Neuronal stem cell (in vitro differentiated cells): ENCODE measurements at regions not wholly inside any gene's neighbourhood (a gene's known extent, or its start where the extent isn't known, plus 50 kb on each side); places are given as distances from the start of the nearest gene placed in this dataset.

Experiments
- DNase-seq: peaks from one replicate; pipeline ENCODE4 v3.0.0-alpha.2; 2013; ENCODE audit warnings: low spot score
- H2AFZ ChIP-seq: one replicate; pipeline ENCODE4 v1.6.1; 2013; ENCODE audit warnings: mild to moderate bottlenecking, low read length, inconsistent platforms
- H2AK5ac ChIP-seq: 2 replicates; pipeline ENCODE4 v1.6.1; 2013; ENCODE audit warnings: low read depth, mild to moderate bottlenecking, inconsistent platforms, low read length, moderate library complexity, mixed read lengths
- H2BK120ac ChIP-seq: 2 replicates; pipeline ENCODE4 v1.6.1; 2013; ENCODE audit warnings: low read depth, mild to moderate bottlenecking, inconsistent platforms, low read length, moderate library complexity, mixed read lengths
- H2BK12ac ChIP-seq: one replicate; pipeline ENCODE4 v1.6.1; 2013; ENCODE audit warnings: low read length, inconsistent platforms
- H2BK15ac ChIP-seq: 2 replicates; pipeline ENCODE4 v1.6.1; 2013; ENCODE audit warnings: mild to moderate bottlenecking, low read length, inconsistent platforms, mixed read lengths
- H2BK5ac ChIP-seq: one replicate; pipeline ENCODE4 v1.6.1; 2013; ENCODE audit warnings: inconsistent platforms, mild to moderate bottlenecking, low read length, moderate library complexity
- H3K14ac ChIP-seq: one replicate; pipeline ENCODE4 v1.6.1; 2013; ENCODE audit warnings: low read length, inconsistent platforms
- H3K18ac ChIP-seq: 2 replicates; pipeline ENCODE4 v1.6.1; 2013; ENCODE audit warnings: low read length, inconsistent platforms
- H3K23ac ChIP-seq: 2 replicates; pipeline ENCODE4 v1.6.1; 2013; ENCODE audit warnings: low read depth, mild to moderate bottlenecking, mixed read lengths, low read length, inconsistent platforms; ENCODE audit not compliant: poor library complexity
- H3K27ac ChIP-seq: replicated peaks from 3 replicates; pipeline ENCODE4 v1.5.1; 2013; ENCODE audit warnings: low read length, inconsistent platforms
- H3K27me3 ChIP-seq, 3 experiments: 2 replicates each; pipeline ENCODE4 v1.6.1; 2013; ENCODE audit warnings: low read length in 3 of 3, mild to moderate bottlenecking in 2 of 3, inconsistent platforms in 1 of 3, low read depth in 1 of 3, mixed read lengths in 1 of 3, moderate library complexity in 1 of 3; ENCODE audit not compliant: control insufficient read depth in 3 of 3, insufficient read depth in 3 of 3
- H3K36me3 ChIP-seq, 2 donors: replicated peaks in 1 of 2; 2 replicates each; pipeline ENCODE4 v1.6.1; 2013; ENCODE audit warnings: low read length in 2 of 2; ENCODE audit not compliant: control insufficient read depth in 2 of 2, insufficient read depth in 2 of 2
- H3K4ac ChIP-seq: 2 replicates; pipeline ENCODE4 v1.6.1; 2013; ENCODE audit warnings: inconsistent platforms, mild to moderate bottlenecking, low read length, moderate library complexity
- H3K4me1 ChIP-seq, 2 donors: 1 replicate in 1 of 2; 2 replicates in 1 of 2; pipeline ENCODE4 v1.6.1; 2013; ENCODE audit warnings: low read length in 2 of 2, low read depth in 1 of 2; ENCODE audit not compliant: control insufficient read depth in 2 of 2, insufficient read depth in 1 of 2
- H3K4me2 ChIP-seq: one replicate; pipeline ENCODE4 v1.6.1; 2013; ENCODE audit warnings: mild to moderate bottlenecking, low read length, inconsistent platforms; ENCODE audit not compliant: insufficient read depth, poor library complexity, severe bottlenecking
- H3K4me3 ChIP-seq, 2 donors: 2 replicates each; pipeline ENCODE4 v1.5.1; 2013; ENCODE audit warnings: low read length in 2 of 2, mild to moderate bottlenecking in 2 of 2, inconsistent platforms in 1 of 2, moderate library complexity in 1 of 2
- H3K79me1 ChIP-seq: one replicate; pipeline ENCODE4 v1.6.1; 2013; ENCODE audit warnings: low read depth, mild to moderate bottlenecking, inconsistent platforms, low read length, moderate library complexity
- H3K9ac ChIP-seq: one replicate; pipeline ENCODE4 v1.6.1; 2013; ENCODE audit warnings: mild to moderate bottlenecking, low read depth, low read length, inconsistent platforms; ENCODE audit not compliant: poor library complexity
- H3K9me3 ChIP-seq, 2 donors: replicated peaks in 1 of 2; 2 replicates each; pipeline versions ENCODE3 to v1.6.1; 2013; ENCODE audit warnings: low read length in 2 of 2, mild to moderate bottlenecking in 2 of 2, inconsistent platforms in 1 of 2, low read depth in 1 of 2, mixed read lengths in 1 of 2, moderate library complexity in 1 of 2; ENCODE audit not compliant: control insufficient read depth in 2 of 2, insufficient read depth in 1 of 2
- H4K8ac ChIP-seq: one replicate; pipeline ENCODE4 v1.6.1; 2013; ENCODE audit warnings: low read depth, mild to moderate bottlenecking, inconsistent platforms, low read length, moderate library complexity
- H4K91ac ChIP-seq: one replicate; pipeline ENCODE4 v1.6.1; 2013; ENCODE audit warnings: low read length, low read depth, mild to moderate bottlenecking, inconsistent platforms; ENCODE audit not compliant: poor library complexity
- WGBS, 2 donors: extraction: QIAGEN DNeasy Blood & Tissue Kit; methylation state at CpG; one replicate each; pipeline ENCODE4 v1.1.7; 2013; ENCODE audit warnings: missing lambda C conversion rate in 2 of 2, mixed read lengths in 1 of 2; ENCODE audit not compliant: insufficient read length in 2 of 2, insufficient replicate concordance in 1 of 2; ENCODE audit errors: extremely low coverage in 2 of 2; 5-methylcytosine and 5-hydroxymethylcytosine counted together

- DNase-seq = no peak
- H3K23ac ChIP-seq = no peak overlapping the region
- H4K91ac ChIP-seq = no peak overlapping the region
- no peak overlapping the region for H3K27ac ChIP-seq
- H3K14ac ChIP-seq = no peak overlapping the region
- no peak overlapping the region for H3K4ac ChIP-seq
- no peak overlapping the region for H3K4me2 ChIP-seq
- no peak overlapping the region for H2BK120ac ChIP-seq
- no peaks in the 10 kb centered on the region for H3K36me3 ChIP-seq
- H2AK5ac ChIP-seq = no peak overlapping the region
- no peak overlapping the region for H2BK5ac ChIP-seq
- H3K27me3 ChIP-seq = no peaks in the 10 kb centered on the region
- H3K18ac ChIP-seq = no peak overlapping the region
- no CpG with 5 or more reads among the region's 4 CpGs for WGBS, 2 donors
- no peak overlapping the region for H3K4me3 ChIP-seq
- no peaks in the 10 kb centered on the region for H3K9me3 ChIP-seq
- H3K4me1 ChIP-seq = no peaks in the 10 kb centered on the region
- H2BK15ac ChIP-seq = no peak overlapping the region
- no peaks in the 10 kb centered on the region for H3K79me1 ChIP-seq
- H4K8ac ChIP-seq = no peak overlapping the region
- no peak overlapping the region for H3K9ac ChIP-seq
- H2BK12ac ChIP-seq = no peak overlapping the region
- no peak overlapping the region for H2AFZ ChIP-seq
These were observed 1273.5 kb upstream of the CRIM1 start for GRCh38 chr2:35082072-35082471.

DNA sequence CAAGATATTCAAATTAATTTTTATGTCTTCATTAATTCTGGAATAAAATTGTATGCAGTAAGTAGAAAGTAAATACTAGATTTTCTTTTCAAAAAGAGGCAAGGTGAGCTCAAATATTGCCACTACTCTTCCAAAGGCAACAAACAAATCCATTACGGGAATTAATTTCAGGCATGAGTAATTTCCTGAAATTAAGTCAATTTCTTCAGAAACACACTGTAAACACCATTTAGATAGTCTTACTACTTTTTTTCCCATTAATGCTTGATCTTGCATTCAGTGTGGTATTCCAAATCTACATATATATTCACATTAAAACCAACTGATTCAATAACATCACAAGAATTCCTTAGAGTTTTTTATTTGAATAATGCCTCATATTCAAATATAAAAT, 1274.0 kb upstream of the CRIM1 start:
- Histone ChIP-seq H4K91ac (no peak overlapping the region), H2AFZ (no peak overlapping the region), H3K79me1 (no peaks in the 10 kb centered on the region), H4K8ac (no peak overlapping the region), H2BK5ac (no peak overlapping the region), H3K4me2 (no peak overlapping the region), H3K9me3 (no peaks in the 10 kb centered on the region), H3K27me3 (no peaks in the 10 kb centered on the region), H2BK120ac (no peak overlapping the region), H2BK15ac (no peak overlapping the region), H3K23ac (no peak overlapping the region), H3K36me3 (no peaks in the 10 kb centered on the region), H2BK12ac (no peak overlapping the region), H3K4ac (no peak overlapping the region), H3K27ac (no peak overlapping the region), H3K14ac (no peak overlapping the region), H3K18ac (no peak overlapping the region), H3K4me1 (no peaks in the 10 kb centered on the region), H2AK5ac (no peak overlapping the region), H3K9ac (no peak overlapping the region), H3K4me3 (no peak overlapping the region)
- no peak for DNase-seq
- no CpG with 5 or more reads among the region's 1 CpG for WGBS, 2 donors

DNA sequence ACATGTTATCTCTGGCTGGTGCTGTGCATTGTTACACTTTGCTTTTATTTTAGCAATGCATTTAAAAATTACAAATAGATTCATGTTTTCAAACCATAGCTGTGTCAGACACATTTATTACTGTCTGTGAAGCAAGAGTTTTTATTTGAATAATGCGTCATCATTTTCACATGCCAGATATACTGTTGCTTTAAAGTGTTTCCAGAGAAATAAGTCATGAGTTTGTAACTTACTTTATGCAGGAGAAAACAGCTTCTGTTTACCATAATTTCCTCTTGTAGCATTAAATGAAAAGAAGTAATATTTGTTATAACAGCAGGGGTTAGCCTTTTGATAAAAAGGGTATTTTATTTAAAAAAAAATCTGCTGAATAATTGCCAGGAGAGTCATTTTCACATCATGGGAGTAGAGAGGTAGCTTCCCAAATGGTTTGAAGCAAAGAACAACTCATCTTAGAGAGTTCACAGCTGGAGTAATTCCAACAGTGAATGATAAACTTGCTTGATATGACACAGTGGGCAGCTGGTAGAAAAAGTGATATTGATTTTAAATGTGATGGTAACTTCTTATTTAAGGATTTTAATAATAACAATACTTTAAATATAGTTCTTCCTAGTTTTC, 1274.5 kb upstream of the CRIM1 start:
- H2AFZ ChIP-seq = no peak overlapping the region
- no peak overlapping the region for H2BK5ac ChIP-seq
- no peak overlapping the region for H2BK12ac ChIP-seq
- H3K18ac ChIP-seq = no peak overlapping the region
- H3K4me1 ChIP-seq = no peaks in the 10 kb centered on the region
- H3K9me3 ChIP-seq = no peaks in the 10 kb centered on the region
- WGBS, 2 donors = no CpG with 5 or more reads among the region's 1 CpG
- no peak overlapping the region for H3K23ac ChIP-seq
- H3K27me3 ChIP-seq = no peaks in the 10 kb centered on the region
- no peaks in the 10 kb centered on the region for H3K79me1 ChIP-seq
- no peak for DNase-seq
- no peak overlapping the region for H2BK15ac ChIP-seq
- no peaks in the 10 kb centered on the region for H3K36me3 ChIP-seq
- H2BK120ac ChIP-seq = no peak overlapping the region
- no peak overlapping the region for H3K4me3 ChIP-seq
- no peak overlapping the region for H3K27ac ChIP-seq
- H3K9ac ChIP-seq = no peak overlapping the region
- H3K4me2 ChIP-seq = no peak overlapping the region
- no peak overlapping the region for H3K14ac ChIP-seq
- no peak overlapping the region for H2AK5ac ChIP-seq
- H4K8ac ChIP-seq = no peak overlapping the region
- no peak overlapping the region for H4K91ac ChIP-seq
- H3K4ac ChIP-seq = no peak overlapping the region

- Histone ChIP-seq H3K18ac (no peak overlapping the region), H3K4me3 (no peak overlapping the region), H3K4me1 (no peaks in the 10 kb centered on the region), H2BK12ac (no peak overlapping the region), H4K8ac (no peak overlapping the region), H2BK5ac (no peak overlapping the region), H3K9me3 (no peaks in the 10 kb centered on the region), H3K14ac (no peak overlapping the region), H2AFZ (no peak overlapping the region), H3K4me2 (no peak overlapping the region), H2AK5ac (no peak overlapping the region), H2BK15ac (no peak overlapping the region), H3K27me3 (no peaks in the 10 kb centered on the region), H2BK120ac (no peak overlapping the region), H3K36me3 (no peaks in the 10 kb centered on the region), H4K91ac (no peak overlapping the region), H3K4ac (no peak overlapping the region), H3K23ac (no peak overlapping the region), H3K79me1 (no peaks in the 10 kb centered on the region), H3K27ac (no peak overlapping the region), H3K9ac (no peak overlapping the region)
- no CpG with 5 or more reads among the region's 5 CpGs for WGBS, 2 donors
- DNase-seq = no peak
These were observed 1275.2 kb upstream of the CRIM1 start for GRCh38 chr2:35080231-35080910.
